Left lung (tissue), 4 donors: ENCODE measurements at regions not wholly inside any gene's neighbourhood (a gene's known extent, or its start where the extent isn't known, plus 50 kb on each side); places are given as distances from the start of the nearest gene placed in this dataset.

Experiments used
- ATAC-seq: fragments of 200-7000 bp; cut with Tn5 transposase; one replicate; pipeline ENCODE4 v1.9.1; 2020; ENCODE audit warnings: moderate library complexity
- DNase-seq, 4 donors: peaks; one replicate each; pipeline ENCODE4 v3.0.0-alpha.2; 2013 to 2020
- H3K27ac ChIP-seq, 2 donors: fragments of 200-600 bp; sonication (generic) in 1 of 2; one replicate each; pipeline versions ENCODE4 v1.5.0 to v1.8.0; 2020 to 2021
- H3K27me3 ChIP-seq, 2 donors: fragments of 200-600 bp; sonication (generic) in 1 of 2; one replicate each; pipeline versions ENCODE4 v1.5.0 to v1.8.0; 2020 to 2021
- H3K36me3 ChIP-seq, 2 donors: fragments of 200-600 bp; sonication (generic) in 1 of 2; one replicate each; pipeline versions ENCODE4 v1.5.0 to v1.8.0; 2020 to 2021
- H3K4me1 ChIP-seq, 2 donors: fragments of 200-600 bp; one replicate each; pipeline ENCODE4 v1.8.0; 2021
- H3K4me3 ChIP-seq, 2 donors: fragments of 200-600 bp; sonication (generic) in 1 of 2; one replicate each; pipeline versions ENCODE4 v1.5.0 to v1.8.0; 2020 to 2021; ENCODE audit warnings: mild to moderate bottlenecking in 1 of 2
- H3K9me3 ChIP-seq, 2 donors: fragments of 200-600 bp; sonication (generic) in 1 of 2; one replicate each; pipeline versions ENCODE4 v1.5.0 to v1.8.0; 2020 to 2021
- intact Hi-C, 2 donors: fragments of 100-400 bp; cut with DNase I; formaldehyde crosslinking; loops; one replicate each; pipeline versions ENCODE4 v1.11.2 to v1.14.2; 2022
- TF ChIP-seq, protein P1 (sequence below), 2 donors: fragments of 200-600 bp; sonication (generic) in 1 of 2; IDR thresholded peaks; one replicate each; pipeline versions ENCODE4 v1.5.0 to v1.8.0; 2021; ENCODE audit warnings: antibody characterized with exemption in 2 of 2
- donor health status: DM: no; HTN: yes; CAD: no.
- donor health status: DM: no; HTN: no; CAD: no.

DNA sequence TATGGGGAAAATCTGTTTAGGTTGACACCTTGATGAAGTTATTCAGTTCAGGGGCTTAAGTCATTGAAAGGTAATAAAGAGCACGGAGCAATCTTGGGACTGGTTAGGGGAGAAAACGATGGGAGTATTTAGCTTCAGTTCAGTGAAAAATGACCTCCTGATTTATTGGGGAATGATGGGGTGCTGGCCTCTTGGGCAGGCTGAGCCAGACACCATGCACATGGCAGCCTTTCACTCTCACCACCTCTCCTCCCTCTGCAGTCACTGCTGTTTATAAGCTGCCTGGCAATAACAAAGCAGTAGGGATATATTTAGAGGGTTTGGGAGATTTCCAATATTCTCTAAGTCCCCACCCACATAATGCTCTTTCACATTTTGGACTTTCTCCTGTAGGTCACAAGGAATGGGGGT, 140.5 kb upstream of the HS3ST2 start:
- H3K27me3 ChIP-seq: peaks cover 0 to 72% of the 10 kb centered on the region in 2 donors
- intact Hi-C loops: loop anchor here in 1 of 2 donors (10.0 kb wide), 1 partner anchor 1099 kb away; no protein-coding TSS in a partner anchor
- no peak overlapping the region for H3K27ac ChIP-seq
- no peaks in the 10 kb centered on the region for H3K4me1 ChIP-seq
- H3K9me3 ChIP-seq: no peaks in the 10 kb centered on the region
- H3K4me3 ChIP-seq: no peak overlapping the region
- DNase-seq: no peak
- H3K36me3 ChIP-seq: no peaks in the 10 kb centered on the region
- TF ChIP-seq, protein P1, sequence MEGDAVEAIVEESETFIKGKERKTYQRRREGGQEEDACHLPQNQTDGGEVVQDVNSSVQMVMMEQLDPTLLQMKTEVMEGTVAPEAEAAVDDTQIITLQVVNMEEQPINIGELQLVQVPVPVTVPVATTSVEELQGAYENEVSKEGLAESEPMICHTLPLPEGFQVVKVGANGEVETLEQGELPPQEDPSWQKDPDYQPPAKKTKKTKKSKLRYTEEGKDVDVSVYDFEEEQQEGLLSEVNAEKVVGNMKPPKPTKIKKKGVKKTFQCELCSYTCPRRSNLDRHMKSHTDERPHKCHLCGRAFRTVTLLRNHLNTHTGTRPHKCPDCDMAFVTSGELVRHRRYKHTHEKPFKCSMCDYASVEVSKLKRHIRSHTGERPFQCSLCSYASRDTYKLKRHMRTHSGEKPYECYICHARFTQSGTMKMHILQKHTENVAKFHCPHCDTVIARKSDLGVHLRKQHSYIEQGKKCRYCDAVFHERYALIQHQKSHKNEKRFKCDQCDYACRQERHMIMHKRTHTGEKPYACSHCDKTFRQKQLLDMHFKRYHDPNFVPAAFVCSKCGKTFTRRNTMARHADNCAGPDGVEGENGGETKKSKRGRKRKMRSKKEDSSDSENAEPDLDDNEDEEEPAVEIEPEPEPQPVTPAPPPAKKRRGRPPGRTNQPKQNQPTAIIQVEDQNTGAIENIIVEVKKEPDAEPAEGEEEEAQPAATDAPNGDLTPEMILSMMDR (IDR thresholded peaks at IDR 0.05): no peak
- ATAC-seq: no peak

DNA sequence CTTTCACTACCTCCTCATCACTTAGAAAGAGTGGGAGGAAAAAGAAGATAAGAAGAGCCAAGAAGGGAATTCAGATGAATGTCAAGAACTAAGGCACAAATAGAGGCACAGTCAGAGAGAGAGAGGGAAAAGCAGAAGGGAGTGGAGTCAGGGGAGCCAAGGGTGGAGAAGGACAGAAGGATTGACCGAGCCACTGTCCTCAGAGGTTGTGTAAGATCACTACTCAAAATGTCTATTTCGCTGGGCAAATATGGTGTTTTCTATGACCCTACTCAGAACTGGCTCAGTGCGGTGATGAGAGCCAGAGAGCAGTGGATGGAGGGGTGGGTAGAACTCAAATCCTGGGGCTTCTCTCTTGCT, 139.2 kb upstream of the HS3ST2 start:
- DNase-seq: no peak
- TF ChIP-seq, protein P1 (IDR thresholded peaks at IDR 0.05): no peak
- H3K27me3 ChIP-seq: peaks cover 0 to 73% of the 10 kb centered on the region in 2 donors
- no peak overlapping the region for H3K4me3 ChIP-seq
- H3K36me3 ChIP-seq: no peaks in the 10 kb centered on the region
- intact Hi-C loops: loop anchor here in 1 of 2 donors (10.0 kb wide), 1 partner anchor 1100 kb away; no protein-coding TSS in a partner anchor
- H3K4me1 ChIP-seq: no peaks in the 10 kb centered on the region
- H3K9me3 ChIP-seq: no peaks in the 10 kb centered on the region
- no peak for ATAC-seq
- H3K27ac ChIP-seq: no peak overlapping the region

DNA sequence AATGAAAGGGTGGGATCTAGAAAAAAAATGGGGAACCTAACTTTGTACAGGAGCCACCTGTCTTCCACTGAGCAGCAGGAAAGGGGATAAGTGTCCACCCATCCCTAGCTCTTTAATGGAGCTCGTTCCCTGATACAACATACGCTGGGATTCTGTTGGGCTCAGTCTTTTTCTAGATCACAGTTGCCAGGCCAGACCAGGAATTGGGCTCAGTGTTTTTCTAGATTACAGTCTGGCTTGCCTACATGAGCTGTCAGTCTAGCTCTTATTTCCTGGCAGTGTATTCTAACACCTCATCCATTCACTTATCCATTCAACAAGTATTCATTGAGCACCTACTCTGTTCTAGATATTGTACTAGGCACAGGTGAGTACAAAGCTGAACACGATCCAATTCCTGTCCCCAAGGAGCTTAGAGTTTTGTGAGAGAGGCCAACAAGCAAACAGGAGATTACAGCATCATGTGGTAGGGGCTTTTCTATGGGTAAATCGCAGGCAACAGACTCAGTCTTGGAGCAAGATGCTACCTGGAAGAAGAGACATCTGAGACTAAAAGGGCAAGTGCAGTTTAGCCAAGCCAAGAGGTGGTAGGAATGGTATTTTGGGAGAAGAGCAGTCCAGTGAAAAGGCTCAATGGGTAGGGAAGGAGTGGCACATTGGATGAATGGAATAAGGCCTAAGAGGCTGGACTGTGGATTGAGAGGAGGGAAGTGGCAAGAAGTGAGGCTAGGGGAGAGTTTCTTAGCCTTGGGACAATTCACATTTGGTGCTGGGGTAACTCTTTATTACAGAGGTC, 138.0 kb upstream of the HS3ST2 start:
- no peaks in the 10 kb centered on the region for H3K4me1 ChIP-seq
- H3K36me3 ChIP-seq: no peaks in the 10 kb centered on the region
- no peak for ATAC-seq
- DNase-seq: no peak
- no peak overlapping the region for H3K4me3 ChIP-seq
- TF ChIP-seq, protein P1 (IDR thresholded peaks at IDR 0.05): no peak
- peaks cover 0 to 74% of the 10 kb centered on the region in 2 donors for H3K27me3 ChIP-seq
- intact Hi-C loops: loop anchor here in 1 of 2 donors (10.0 kb wide), 1 partner anchor 1101 kb away; no protein-coding TSS in a partner anchor
- no peaks in the 10 kb centered on the region for H3K9me3 ChIP-seq
- H3K27ac ChIP-seq: no peak overlapping the region

DNA sequence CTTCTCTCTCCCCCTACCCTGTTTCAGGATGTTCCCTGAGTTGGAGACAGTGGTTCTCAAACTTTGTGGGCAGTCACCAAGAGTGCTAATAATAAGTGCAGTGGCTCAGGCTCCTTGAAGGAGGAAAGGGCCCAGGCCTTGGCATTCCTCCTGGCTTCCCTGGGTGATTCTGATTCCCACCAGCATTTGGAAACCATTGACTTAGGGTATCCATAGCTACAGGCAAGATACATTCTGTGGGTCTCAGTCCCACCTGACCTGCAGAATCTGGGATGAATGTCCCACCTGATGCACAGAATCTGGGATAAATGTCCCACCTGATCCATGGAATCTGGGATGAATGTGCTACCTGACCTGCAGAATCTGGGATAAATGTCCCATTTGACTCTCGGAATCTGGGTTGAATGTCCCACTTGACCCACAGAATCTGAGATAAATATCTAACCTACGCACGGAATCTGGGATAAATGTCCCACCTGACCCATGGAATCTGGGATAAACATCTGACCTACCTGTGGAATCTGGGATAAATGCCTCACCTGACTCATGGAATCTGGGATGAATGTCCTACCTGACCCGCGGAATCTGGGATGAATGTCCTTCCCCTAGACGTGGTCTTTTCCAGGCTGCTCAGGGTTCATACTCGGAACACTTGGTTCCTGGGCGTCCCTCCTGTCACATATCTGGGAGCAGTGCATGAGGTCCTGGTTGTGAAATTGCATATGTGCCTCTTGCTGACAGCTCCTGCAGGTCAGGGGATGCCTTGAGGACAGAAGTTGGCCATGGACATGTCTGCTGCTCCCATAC, 136.7 kb upstream of the HS3ST2 start:
- TF ChIP-seq, protein P1 (IDR thresholded peaks at IDR 0.05): no peak
- Histone ChIP-seq H3K27ac (no peak overlapping the region), H3K9me3 (no peaks in the 10 kb centered on the region), H3K27me3 (peaks cover 0 to 83% of the 10 kb centered on the region in 2 donors), H3K4me3 (no peak overlapping the region), H3K4me1 (no peaks in the 10 kb centered on the region), H3K36me3 (no peaks in the 10 kb centered on the region)
- intact Hi-C loops: loop anchor here in 1 of 2 donors (10.0 kb wide), 1 partner anchor 1102 kb away; no protein-coding TSS in a partner anchor
- DNase-seq (no peak), ATAC-seq (no peak)

DNA sequence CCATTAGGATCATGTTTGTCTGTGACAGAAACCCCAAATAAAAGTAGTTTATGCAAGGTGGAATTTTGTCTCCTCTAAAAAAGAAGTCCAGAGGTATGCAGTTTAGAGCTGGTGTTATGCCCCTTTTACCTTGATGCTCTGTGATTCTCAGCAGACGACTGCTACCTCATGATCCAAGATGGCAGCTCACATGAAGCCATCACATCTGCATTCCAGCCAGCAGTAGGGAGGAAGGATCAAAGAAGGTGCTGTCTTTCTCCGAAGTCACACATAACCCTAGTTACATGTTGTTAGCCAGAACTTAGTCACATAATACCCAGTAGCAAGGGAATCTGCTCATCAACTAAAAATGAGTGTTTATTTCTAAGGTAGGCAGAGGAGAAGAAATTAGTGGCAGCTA, 135.7 kb upstream of the HS3ST2 start:
- intact Hi-C loops: loop anchor here in 1 of 2 donors (10.0 kb wide), 1 partner anchor 1104 kb away; no protein-coding TSS in a partner anchor
- no peak overlapping the region for H3K4me3 ChIP-seq
- peaks cover 0 to 77% of the 10 kb centered on the region in 2 donors for H3K27me3 ChIP-seq
- ATAC-seq (no peak), DNase-seq (no peak)
- TF ChIP-seq, protein P1 (IDR thresholded peaks at IDR 0.05): no peak
- H3K27ac ChIP-seq: no peak overlapping the region
- no peaks in the 10 kb centered on the region for H3K4me1 ChIP-seq
- H3K9me3 ChIP-seq: no peaks in the 10 kb centered on the region
- H3K36me3 ChIP-seq: no peaks in the 10 kb centered on the region
